Fibroblast of skin of right biceps (primary cell): ENCODE measurements at regions not wholly inside any gene's neighbourhood (a gene's known extent, or its start where the extent isn't known, plus 50 kb on each side); places are given as distances from the start of the nearest gene placed in this dataset.

Experiments used
- DNase-seq: peaks from one replicate; pipeline ENCODE4 v3.0.0-alpha.2; 2013

GRCh38 chr3:191750618-191751017 is 289.7 kb downstream of the PYDC2 start:
- DNase-seq = no peak

- peak; percentile 68 for DNase-seq
These were observed 292.2 kb downstream of the PYDC2 start for GRCh38 chr3:191753196-191753595.

DNA sequence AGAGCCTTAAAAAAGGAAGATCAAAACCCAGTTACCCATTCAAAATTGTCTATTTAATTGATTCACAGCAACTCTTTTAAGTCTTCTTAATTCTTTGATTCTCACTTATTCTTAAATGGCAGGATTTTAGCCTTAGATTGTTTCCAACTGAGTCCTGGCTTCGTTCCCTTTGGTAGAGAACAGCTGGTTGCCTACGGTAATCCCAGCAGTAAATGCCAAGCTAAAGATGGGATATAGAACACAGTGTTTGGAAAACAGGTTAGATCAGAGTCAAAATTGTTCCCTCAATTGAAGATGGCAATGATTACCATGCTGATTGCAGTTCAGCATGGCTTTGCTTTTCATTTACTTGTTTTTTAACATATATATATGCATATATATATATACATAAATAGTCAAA is 300.9 kb downstream of the PYDC2 start:
- DNase-seq = peak; percentile 11

DNA sequence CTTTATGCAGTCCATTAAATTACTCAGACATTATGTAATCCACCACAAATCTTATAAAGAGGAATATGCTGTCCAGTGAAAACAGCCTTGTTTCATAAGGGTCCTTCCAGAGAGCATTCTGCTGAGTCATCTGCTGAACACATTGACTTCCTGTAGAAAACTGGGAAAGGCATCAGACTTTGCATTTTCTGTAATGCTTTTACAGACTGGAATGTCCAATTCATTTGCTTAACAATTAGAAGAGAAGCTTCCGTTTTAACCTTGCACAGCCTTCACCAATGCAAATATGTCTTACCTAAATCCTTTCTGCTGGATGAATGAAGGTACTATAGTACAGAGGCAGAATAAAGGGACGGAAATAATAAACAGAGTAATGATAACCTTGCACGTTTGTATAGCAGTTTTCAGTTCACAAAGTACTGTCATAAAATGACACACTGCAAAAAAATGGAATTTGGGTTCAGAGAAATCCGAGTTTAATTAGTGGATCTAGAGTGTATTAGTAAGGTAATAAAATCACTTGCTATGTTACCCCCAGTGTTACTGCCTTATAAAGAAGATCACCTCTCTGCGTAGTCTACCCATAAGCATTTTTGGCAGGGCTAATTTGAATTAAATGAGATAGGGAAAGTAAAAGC is 301.5 kb downstream of the PYDC2 start:
- DNase-seq = peak; percentile 90

GRCh38 chr3:191768421-191768820 is 307.5 kb downstream of the PYDC2 start:
- no peak for DNase-seq

- DNase-seq = no peak
These were observed 309.6 kb downstream of the PYDC2 start for GRCh38 chr3:191770541-191770940.

DNA sequence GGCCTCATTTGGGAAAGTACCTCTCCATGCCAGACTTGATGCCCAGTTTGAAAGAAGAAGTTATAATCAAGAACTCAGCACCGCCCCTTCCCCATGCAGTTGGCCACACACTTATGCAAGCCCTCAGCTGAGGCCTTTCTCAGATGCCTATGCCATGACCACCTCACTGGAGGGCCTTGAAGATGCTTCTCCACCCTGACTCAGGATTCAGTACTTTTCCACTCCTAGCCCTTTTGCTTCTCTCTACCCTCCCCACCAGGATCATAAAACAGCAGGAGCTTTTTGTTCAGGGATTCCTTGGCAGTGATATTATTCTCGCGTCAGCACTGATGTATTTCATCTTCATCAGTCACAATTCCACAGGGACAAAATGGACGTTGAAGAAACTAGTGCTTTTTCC is 313.5 kb downstream of the PYDC2 start:
- peak; percentile 94 for DNase-seq

DNA sequence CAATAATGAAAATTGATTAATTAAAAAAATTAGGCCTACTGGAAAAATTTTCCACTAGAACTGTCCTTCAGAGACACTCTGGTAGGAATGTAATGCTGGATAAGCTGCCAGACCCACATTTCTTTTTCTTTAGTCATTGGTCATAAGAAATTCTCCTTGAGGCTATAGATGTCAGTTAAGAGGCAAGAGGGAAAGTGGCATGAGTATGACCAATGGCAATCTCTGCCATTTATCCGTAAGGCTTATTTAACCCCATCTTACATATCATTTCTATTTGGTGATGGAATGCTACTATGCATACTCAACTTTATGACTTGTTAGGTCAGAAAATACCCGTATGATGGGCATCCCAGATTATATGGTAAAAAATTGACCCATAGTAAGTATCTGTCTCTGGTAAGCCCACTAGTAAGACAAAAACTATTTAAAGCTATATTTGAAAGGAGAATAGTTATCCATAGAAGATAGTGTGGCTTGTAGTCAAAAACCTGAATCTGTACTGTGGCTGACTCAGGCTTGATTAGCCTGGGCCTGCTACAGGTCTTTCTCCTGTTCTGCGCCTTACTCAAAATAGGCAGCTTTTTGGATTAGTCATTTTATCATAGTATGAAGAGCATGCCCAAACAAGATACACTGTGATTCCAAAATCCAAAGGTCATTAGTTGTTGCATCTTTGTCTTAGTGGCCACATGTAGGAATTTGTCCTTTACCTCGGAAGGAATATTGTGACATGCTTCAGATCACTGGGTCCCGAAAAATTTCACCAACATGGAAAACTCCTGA is 314.7 kb downstream of the PYDC2 start:
- DNase-seq = peak; percentile 72

DNA sequence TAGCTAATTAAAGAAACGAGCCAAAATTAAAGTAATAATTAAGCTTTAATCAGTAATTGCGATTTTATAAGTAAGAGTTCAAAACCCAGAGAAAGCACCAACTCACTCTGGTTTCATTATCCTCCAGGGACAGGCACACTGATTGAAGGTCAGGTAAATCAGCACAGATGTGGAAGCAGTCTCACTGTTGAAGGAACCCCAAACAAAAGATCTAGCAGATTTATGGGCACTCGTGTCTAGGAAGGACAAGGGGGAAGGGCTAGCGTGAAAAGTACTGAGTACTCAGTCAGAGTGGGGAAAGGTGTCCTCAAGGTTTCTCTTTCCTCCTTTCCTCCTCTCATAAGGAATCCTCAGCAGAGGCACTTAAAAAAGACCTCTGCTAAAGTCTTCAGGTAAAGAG is 320.1 kb downstream of the PYDC2 start:
- no peak for DNase-seq

GRCh38 chr3:191783024-191783423 is 322.1 kb downstream of the PYDC2 start:
- DNase-seq = peak; percentile 1

DNA sequence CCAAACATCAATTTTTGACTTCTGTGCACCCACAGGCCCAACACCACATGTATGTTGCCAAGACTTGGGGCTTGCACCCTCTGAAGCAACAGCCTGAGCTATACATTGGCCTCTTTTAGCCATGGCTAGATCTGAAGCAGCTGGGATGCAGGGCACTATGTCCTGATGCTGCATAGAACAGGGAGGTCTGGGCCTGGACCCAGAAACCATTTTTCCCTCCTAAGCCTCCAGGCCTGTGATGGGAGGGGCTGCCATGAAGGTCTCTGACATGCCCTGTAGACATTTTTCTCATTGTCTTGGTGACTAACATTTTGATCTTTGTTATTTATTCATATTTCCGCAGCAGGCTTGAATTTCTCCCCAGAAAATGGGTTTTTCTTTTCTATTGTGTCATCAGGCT is 330.0 kb downstream of the PYDC2 start:
- no peak for DNase-seq

DNA sequence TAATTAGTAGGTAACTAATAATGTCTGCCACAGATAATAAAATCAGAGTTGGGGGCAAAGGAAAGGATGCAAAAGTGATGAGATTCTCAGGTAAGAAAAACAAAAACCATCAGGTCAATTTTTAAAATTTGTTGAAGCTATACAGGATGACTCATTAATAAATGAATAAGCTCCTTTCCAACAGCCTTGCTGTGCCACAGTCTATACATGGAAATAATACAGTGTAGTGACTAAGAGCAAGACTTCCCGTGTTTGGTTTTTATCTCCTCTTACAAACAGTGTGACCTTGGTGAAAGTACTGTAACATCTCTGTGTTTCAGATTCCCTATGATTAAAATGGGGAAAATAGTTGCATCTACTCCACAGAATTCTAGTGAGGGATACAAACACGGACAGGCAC is 331.6 kb downstream of the PYDC2 start:
- peak; percentile 8 for DNase-seq

- DNase-seq = no peak
These were observed 334.2 kb downstream of the PYDC2 start for GRCh38 chr3:191795196-191795595.

DNA sequence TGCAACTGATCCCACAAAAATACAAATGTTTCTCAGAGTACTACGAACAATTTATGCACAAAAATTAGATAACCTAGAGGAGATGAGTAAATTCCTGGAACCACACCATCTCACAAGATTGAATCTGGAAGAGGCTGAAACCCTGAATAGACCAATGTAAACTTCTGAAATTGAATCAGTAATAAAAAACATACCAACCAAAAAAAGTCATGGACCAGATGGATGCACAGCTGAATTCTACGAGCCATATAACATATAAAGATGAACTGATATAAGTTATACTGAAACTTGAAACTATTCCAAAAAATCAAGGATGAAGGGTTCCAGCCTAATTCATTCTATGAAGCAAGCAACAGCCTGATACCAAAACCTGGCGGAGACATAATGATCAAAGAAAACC is 336.3 kb downstream of the PYDC2 start:
- DNase-seq = no peak

GRCh38 chr3:191802671-191803070 is 341.7 kb downstream of the PYDC2 start:
- DNase-seq = no peak

- DNase-seq = no peak
These were observed 344.0 kb downstream of the PYDC2 start for GRCh38 chr3:191804935-191805334.

GRCh38 chr3:191808073-191808472 is 347.1 kb downstream of the PYDC2 start:
- no peak for DNase-seq

DNA sequence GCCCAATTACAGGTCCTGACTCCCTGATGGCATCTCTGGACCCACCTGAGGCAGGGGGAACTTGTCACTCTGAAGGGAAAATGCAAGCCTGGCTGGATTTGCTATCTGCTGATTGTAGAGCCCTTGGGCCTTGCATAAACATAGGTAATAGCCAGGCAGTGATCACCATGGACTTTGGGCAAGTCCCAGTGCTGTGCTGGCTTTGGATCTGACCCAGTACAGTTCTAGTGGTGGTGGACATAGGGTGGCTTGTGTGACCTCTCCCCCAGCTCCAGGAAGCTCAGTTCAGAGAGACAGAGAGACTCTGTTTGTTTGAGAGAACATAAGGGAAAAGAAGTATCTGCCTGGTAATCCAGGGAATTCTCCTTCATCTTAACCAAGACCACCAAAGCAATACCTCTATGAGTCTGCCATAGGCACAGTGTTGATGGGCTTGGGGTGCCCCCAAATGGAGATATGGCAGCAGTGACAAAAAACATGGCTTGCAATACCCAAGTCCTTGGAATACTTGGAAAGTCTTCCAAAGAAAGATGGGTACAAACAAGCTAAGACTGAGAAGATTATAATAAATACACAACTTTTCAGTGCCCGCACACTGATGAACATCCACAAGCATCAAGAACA is 348.5 kb downstream of the PYDC2 start:
- DNase-seq = peak; percentile 15

- no peak for DNase-seq
These were observed 352.3 kb downstream of the PYDC2 start for GRCh38 chr3:191813245-191813644.

DNA sequence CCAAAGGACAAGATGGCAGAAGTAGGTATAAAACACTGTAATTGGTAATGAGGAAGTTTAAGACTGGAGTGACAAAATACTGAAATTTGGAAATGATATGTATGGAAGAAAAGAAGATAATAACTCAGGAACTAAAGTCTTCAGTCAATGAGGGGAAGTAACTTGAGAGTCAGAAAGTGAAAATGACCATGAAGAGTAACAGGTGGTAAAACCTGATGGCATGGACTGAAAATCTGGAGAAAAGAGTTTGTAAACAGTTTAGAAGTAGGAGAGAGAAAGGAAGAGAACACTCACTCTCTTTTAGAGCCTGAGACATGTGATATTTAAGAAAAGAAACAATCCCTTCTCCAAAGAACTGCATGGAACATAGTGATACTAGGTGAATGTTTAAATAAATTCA is 387.9 kb downstream of the PYDC2 start:
- no peak for DNase-seq

GRCh38 chr3:191859531-191859930 is 398.6 kb downstream of the PYDC2 start:
- no peak for DNase-seq

- DNase-seq = no peak
These were observed 408.9 kb downstream of the PYDC2 start for GRCh38 chr3:191869738-191870415.

- DNase-seq = no peak
These were observed 412.8 kb downstream of the PYDC2 start for GRCh38 chr3:191873736-191874135.

DNA sequence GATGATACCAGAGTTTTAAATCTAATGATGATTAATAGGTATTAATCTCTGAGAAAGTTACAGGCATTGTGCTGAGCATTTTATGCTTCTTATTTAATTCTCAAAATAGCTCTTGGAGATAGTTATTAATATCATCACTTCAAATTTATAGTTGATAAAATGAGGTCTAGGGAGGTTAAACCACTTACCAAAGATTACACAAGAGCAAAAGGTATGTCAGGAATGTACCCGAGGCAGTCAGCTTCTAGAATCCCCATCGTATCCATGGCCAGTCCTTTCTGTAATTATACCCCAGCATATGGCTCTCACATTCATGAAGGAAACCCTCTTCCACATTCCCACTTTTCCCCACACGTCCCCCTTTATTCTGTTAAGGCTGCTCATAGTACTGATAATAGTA is 421.3 kb downstream of the PYDC2 start:
- peak; percentile 85 for DNase-seq
